ENCODE measurements at regions not wholly inside any gene's neighbourhood (a gene's known extent, or its start where the extent isn't known, plus 50 kb on each side); places are given as distances from the start of the nearest gene placed in this dataset.
"Not testable (repeated sequence)": the region's sequence is repeated elsewhere in the genome, so short reads cannot be mapped to it uniquely, and the experiment has no call there.

GRCh38 chr6:170193326-170193821 is 97.5 kb downstream of the DLL1 start:
- Histone ChIP-seq H3K9me3 (ENCODE audit: insufficient read depth, low read length) (peaks cover 6% of the 10 kb centered on the region; the same call in 1 of the 2 replicates), H3K27me3 (ENCODE audit: low read length) (peaks cover 3% of the 10 kb centered on the region; the same call in 1 of the 2 replicates), H3K9ac (ENCODE audit: low read length) (no peak overlapping the region), H3K4me3 (ENCODE audit: insufficient read depth, low read length, poor library complexity, severe bottlenecking) (no peak overlapping the region), H3K9me2 (replicated peaks; ENCODE audit: insufficient read depth, low read length) (no peaks in the 10 kb centered on the region), H4K20me1 (ENCODE audit: low read depth, low read length) (no peaks in the 10 kb centered on the region), H3F3A (ENCODE audit: insufficient read depth) (no peaks in the 10 kb centered on the region), H3K79me2 (ENCODE audit: insufficient read depth, low read length) (no peaks in the 10 kb centered on the region), H3K36me3 (ENCODE audit: low read length) (no peaks in the 10 kb centered on the region; the same call in 1 of the 2 replicates), H3K27ac (ENCODE audit: low read depth, low read length) (no peak overlapping the region), H2AFZ (ENCODE audit: low read depth, low read length, severe bottlenecking) (no peak overlapping the region), H3K4me2 (ENCODE audit: low read depth, low read length, poor library complexity, severe bottlenecking) (no peak overlapping the region)
- TF ChIP-seq EZH2phosphoT487 (conservative IDR thresholded peaks at IDR 0.05; ENCODE audit: low read length) (no peak), CTCF (IDR thresholded peaks at IDR 0.05; ENCODE audit: insufficient read depth, low read length, poor library complexity, severe bottlenecking) (no peak)

GRCh38 chr6:170192905-170193304 is 98.0 kb downstream of the DLL1 start:
- H3K9ac ChIP-seq (ENCODE audit: low read length) = no peak overlapping the region
- H3K9me2 ChIP-seq (replicated peaks; ENCODE audit: insufficient read depth, low read length) = no peaks in the 10 kb centered on the region
- no peak overlapping the region for H3K4me3 ChIP-seq (ENCODE audit: insufficient read depth, low read length, poor library complexity, severe bottlenecking)
- peaks cover 6% of the 10 kb centered on the region; the same call in 1 of the 2 replicates for H3K9me3 ChIP-seq (ENCODE audit: insufficient read depth, low read length)
- no peak overlapping the region for H2AFZ ChIP-seq (ENCODE audit: low read depth, low read length, severe bottlenecking)
- no peaks in the 10 kb centered on the region for H3K79me2 ChIP-seq (ENCODE audit: insufficient read depth, low read length)
- H3F3A ChIP-seq (ENCODE audit: insufficient read depth) = no peaks in the 10 kb centered on the region
- H3K4me2 ChIP-seq (ENCODE audit: low read depth, low read length, poor library complexity, severe bottlenecking) = no peak overlapping the region
- H3K27me3 ChIP-seq (ENCODE audit: low read length) = peaks cover 3% of the 10 kb centered on the region; the same call in 1 of the 2 replicates
- H3K27ac ChIP-seq (ENCODE audit: low read depth, low read length) = no peak overlapping the region
- H3K36me3 ChIP-seq (ENCODE audit: low read length) = no peaks in the 10 kb centered on the region; the same call in 1 of the 2 replicates
- H4K20me1 ChIP-seq (ENCODE audit: low read depth, low read length) = no peaks in the 10 kb centered on the region
- no peak for TF ChIP-seq EZH2phosphoT487 (conservative IDR thresholded peaks at IDR 0.05; ENCODE audit: low read length)
- TF ChIP-seq CTCF (IDR thresholded peaks at IDR 0.05; ENCODE audit: insufficient read depth, low read length, poor library complexity, severe bottlenecking) = no peak

GRCh38 chr6:170192101-170192500 is 98.8 kb downstream of the DLL1 start:
- H3K4me3 ChIP-seq (ENCODE audit: insufficient read depth, low read length, poor library complexity, severe bottlenecking); H3K27ac ChIP-seq (ENCODE audit: low read depth, low read length); H3K27me3 ChIP-seq (ENCODE audit: low read length); H2AFZ ChIP-seq (ENCODE audit: low read depth, low read length, severe bottlenecking); H3K9me3 ChIP-seq (ENCODE audit: insufficient read depth, low read length); H3K9ac ChIP-seq (ENCODE audit: low read length); H3K36me3 ChIP-seq (ENCODE audit: low read length); H3F3A ChIP-seq (ENCODE audit: insufficient read depth); H4K20me1 ChIP-seq (ENCODE audit: low read depth, low read length); H3K4me2 ChIP-seq (ENCODE audit: low read depth, low read length, poor library complexity, severe bottlenecking); H3K9me2 ChIP-seq (replicated peaks; ENCODE audit: insufficient read depth, low read length); H3K79me2 ChIP-seq (ENCODE audit: insufficient read depth, low read length): not testable (repeated sequence)

- Histone ChIP-seq H3K27me3 (ENCODE audit: low read length) (no peaks in the 10 kb centered on the region), H3K9me2 (replicated peaks; ENCODE audit: insufficient read depth, low read length) (no peaks in the 10 kb centered on the region), H2AFZ (ENCODE audit: low read depth, low read length, severe bottlenecking) (no peak overlapping the region), H3K9ac (ENCODE audit: low read length) (no peak overlapping the region), H4K20me1 (ENCODE audit: low read depth, low read length) (no peaks in the 10 kb centered on the region), H3K79me2 (ENCODE audit: insufficient read depth, low read length) (no peaks in the 10 kb centered on the region), H3K36me3 (ENCODE audit: low read length) (no peaks in the 10 kb centered on the region), H3K4me3 (ENCODE audit: insufficient read depth, low read length, poor library complexity, severe bottlenecking) (no peak overlapping the region), H3K27ac (ENCODE audit: low read depth, low read length) (no peak overlapping the region), H3F3A (ENCODE audit: insufficient read depth) (no peaks in the 10 kb centered on the region), H3K4me2 (ENCODE audit: low read depth, low read length, poor library complexity, severe bottlenecking) (no peak overlapping the region), H3K9me3 (ENCODE audit: insufficient read depth, low read length) (no peaks in the 10 kb centered on the region)
- TF ChIP-seq CTCF (IDR thresholded peaks at IDR 0.05; ENCODE audit: insufficient read depth, low read length, poor library complexity, severe bottlenecking) = no peak
- no peak for TF ChIP-seq EZH2phosphoT487 (conservative IDR thresholded peaks at IDR 0.05; ENCODE audit: low read length)
Observed at GRCh38 chr6:170190046-170190445, 100.8 kb downstream of the DLL1 start.

Data from SU-DHL-6 (cell line).